AG10803 (cell line): ENCODE measurements at regions not wholly inside any gene's neighbourhood (a gene's known extent, or its start where the extent isn't known, plus 50 kb on each side); places are given as distances from the start of the nearest gene placed in this dataset.
A peak's percentile ranks its signal among the peaks of the same experiment; 100 is the strongest.

ENCODE experiments used
- DNase-seq: peaks from one replicate; pipeline ENCODE4 v3.0.0; 2010; ENCODE audit warnings: low read depth
- H3K4me3 ChIP-seq: 2 replicates; pipeline ENCODE4 v1.5.1; 2011; ENCODE audit warnings: mild to moderate bottlenecking, low read length, control low read depth
- TF ChIP-seq, protein P1 (sequence below): conservative IDR thresholded peaks from 2 replicates; pipeline ENCODE4 v1.5.1; 2011; ENCODE audit warnings: mild to moderate bottlenecking, low read length, control low read depth, inconsistent platforms

- H3K4me3 ChIP-seq: no peak overlapping the region
- DNase-seq: no peak
- TF ChIP-seq, protein P1, sequence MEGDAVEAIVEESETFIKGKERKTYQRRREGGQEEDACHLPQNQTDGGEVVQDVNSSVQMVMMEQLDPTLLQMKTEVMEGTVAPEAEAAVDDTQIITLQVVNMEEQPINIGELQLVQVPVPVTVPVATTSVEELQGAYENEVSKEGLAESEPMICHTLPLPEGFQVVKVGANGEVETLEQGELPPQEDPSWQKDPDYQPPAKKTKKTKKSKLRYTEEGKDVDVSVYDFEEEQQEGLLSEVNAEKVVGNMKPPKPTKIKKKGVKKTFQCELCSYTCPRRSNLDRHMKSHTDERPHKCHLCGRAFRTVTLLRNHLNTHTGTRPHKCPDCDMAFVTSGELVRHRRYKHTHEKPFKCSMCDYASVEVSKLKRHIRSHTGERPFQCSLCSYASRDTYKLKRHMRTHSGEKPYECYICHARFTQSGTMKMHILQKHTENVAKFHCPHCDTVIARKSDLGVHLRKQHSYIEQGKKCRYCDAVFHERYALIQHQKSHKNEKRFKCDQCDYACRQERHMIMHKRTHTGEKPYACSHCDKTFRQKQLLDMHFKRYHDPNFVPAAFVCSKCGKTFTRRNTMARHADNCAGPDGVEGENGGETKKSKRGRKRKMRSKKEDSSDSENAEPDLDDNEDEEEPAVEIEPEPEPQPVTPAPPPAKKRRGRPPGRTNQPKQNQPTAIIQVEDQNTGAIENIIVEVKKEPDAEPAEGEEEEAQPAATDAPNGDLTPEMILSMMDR: no peak
These were observed 846.7 kb upstream of the ID2 start for GRCh38 chr2:7835151-7835550.

GRCh38 chr2:7835693-7836680, 845.9 kb upstream of the ID2 start:
- TF ChIP-seq, protein P1: no peak
- no peak overlapping the region for H3K4me3 ChIP-seq
- DNase-seq: no peak

- TF ChIP-seq, protein P1: no peak
- no peak for DNase-seq
- no peak overlapping the region for H3K4me3 ChIP-seq
These were observed 844.6 kb upstream of the ID2 start for GRCh38 chr2:7837237-7837760.

GRCh38 chr2:7838669-7839068, 843.2 kb upstream of the ID2 start:
- DNase-seq: no peak
- TF ChIP-seq, protein P1: no peak
- no peak overlapping the region for H3K4me3 ChIP-seq

- TF ChIP-seq, protein P1: no peak
These were observed 841.0 kb upstream of the ID2 start for GRCh38 chr2:7840651-7841380.

GRCh38 chr2:7841751-7842150, 840.1 kb upstream of the ID2 start:
- TF ChIP-seq, protein P1: 0 out of 2 replicates have a peak, but pooled peaks have one; percentile 5
- H3K4me3 ChIP-seq: no peak overlapping the region
- DNase-seq: no peak

More at GRCh38 chr2:7840651-7841380, 841.0 kb upstream of the ID2 start:
- no peak overlapping the region for H3K4me3 ChIP-seq
- DNase-seq: no peak
